CD4-positive, alpha-beta T cell treated with Interleukin-21 for 1 hour (primary cell): ENCODE measurements at regions not wholly inside any gene's neighbourhood (a gene's known extent, or its start where the extent isn't known, plus 50 kb on each side); places are given as distances from the start of the nearest gene placed in this dataset.
"Not testable (repeated sequence)": the region's sequence is repeated elsewhere in the genome, so short reads cannot be mapped to it uniquely, and the experiment has no call there.

ENCODE experiments used
- DNase-seq: peaks from one replicate; pipeline ENCODE4 v3.0.0-alpha.2; 2020

DNA sequence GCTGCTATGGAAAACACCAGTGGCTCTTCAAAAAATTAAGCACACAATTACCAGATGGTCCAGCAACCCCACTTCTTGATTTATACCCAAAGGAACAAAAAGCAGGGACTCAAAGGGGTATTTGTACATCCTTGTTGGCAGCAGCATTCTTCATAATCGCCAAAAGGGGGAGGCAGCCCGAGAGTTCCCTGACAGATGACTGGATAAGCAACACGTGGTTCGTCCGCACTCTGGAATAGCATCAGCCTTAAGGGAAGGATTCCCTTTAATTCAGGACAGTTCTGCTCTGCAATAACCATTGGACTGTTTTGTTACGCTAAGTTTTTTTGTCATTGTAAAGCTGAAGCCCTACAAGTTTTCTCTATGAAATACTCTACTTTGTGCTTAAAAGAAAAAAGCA is 76.7 kb upstream of the TWIST2 start:
- no peak for DNase-seq

DNA sequence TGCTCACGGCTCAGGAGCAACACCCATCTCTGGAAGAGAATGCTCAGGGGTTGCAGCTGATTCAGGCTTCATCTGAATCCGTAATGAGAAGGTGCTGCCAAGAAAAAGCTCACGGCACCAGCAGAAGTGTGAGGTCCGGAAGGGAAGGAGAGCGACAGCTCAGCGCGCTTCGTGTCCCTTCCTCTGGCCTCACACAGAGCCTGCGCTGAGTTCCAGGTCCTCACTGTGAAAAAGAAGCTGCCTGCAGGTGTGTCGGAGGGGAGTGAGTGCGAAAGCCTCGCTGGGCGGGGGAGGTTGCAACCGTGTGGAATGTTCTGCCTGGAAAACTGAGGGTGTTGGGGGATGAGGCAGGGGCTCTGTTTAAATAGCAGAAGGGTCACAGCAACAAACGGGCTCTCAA is 76.2 kb upstream of the TWIST2 start:
- DNase-seq: no peak

DNA sequence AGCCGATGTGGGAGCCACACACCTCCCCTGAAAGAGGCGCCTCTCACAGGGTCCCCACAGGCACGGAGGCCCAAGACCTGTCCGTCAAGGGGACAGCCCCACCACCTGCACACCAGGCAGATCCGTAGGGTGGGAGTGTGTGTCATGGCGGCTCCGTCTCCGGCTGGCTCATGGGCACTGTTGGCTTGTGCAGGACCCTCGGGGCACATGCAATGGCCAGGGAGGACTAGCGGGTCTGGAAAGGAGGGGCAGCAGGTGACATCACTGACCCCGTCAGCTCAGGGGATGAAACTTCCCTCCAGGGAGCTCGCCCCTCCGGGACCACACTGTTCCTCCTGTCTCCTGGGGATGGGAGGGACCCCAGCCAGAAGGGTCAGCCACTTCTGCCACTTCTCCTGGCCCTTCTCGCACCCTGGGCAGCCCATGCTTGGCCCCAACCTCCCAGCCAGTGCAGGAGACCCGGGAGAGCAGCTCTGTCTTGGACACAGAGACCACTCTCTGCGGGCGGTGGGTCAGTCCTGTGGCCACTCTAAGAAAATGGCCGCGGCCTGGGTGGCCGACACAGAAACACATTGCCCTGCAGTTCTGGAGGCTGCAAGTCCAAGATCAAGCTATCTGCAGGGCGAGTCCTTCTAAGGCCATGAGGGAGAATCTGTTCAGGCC is 75.1 kb upstream of the TWIST2 start:
- no peak for DNase-seq

DNA sequence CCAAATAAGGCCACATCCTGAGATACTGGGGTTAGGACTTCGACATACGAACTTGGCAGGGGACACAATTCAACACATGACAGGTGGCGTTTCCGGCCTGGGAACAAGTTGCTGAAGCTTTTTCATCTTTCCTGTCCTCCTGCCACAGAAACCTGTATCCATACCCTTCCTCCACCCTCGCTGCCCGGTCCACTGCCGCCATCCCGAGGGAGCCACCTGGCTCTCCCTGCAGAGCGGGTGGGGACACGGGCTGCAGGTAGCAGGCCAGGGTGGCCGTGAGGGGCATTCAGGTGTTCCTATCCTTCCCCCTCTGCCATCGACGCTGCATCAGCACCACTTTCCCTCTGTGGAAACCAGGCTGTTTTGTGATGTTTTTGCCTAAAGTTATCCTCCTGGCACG is 74.4 kb upstream of the TWIST2 start:
- DNase-seq: no peak

DNA sequence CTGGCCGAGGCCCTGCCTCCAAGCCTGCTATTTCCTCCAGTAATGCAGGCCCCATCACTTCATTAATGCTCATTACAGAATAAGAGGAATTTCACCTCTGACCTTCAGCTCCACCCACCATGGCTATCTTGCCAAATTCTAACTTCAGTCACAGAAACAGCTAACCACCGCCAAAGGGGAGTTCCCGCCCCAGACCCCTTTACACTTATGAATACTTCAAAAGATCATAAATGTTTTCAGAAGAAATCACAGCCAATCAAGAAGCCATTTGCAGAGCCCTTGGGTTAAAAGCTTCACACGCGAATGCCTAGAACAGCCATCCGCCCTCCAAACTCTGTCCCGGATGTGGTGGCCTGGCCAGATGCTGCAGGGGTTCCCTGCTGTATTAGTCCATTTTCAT is 73.8 kb upstream of the TWIST2 start:
- no peak for DNase-seq

DNA sequence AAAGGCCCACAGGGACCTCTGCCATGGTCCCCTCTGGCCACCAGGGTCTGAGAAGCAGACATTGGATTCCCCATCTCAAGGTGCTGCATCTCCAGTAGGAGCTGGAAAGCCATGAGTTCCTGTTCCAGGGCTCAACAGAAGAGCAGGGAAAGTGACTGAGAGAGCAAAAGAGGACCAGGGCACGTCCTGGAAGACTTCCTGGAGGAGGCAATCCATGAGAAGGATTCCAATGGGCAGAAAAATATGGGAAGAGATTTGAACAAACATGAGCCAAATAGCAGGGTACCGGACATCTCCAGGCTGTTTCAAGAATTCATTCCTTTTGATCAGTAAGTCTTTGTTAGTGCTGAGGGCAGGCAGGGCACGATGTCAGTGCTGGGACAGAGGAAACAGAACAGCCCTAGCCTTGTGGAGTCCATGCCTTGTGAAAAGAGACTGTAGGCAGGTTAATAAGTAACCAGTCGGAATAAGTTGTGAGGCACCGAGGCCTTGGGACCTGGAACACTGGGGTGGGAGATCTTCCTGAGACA is 72.8 kb upstream of the TWIST2 start:
- no peak for DNase-seq

DNA sequence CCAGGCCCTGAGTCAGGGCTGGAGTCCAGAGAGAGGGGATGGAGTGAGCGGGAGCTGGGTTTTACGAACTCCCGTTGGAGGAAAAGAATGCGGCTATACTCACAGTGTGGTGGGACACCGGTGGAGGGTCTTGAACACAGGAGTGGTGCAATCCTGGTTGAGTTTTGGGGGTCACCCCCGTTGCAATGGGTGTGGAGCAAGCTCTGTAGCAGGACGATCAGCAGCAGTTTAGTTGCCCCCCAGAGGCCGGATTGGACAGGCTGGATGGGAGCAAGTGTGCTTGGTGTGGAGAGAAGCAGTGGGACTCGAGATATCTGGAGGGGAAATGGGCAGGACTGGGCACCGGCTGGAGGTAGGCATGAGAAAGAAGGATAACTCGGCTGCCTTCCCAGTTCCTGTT is 72.3 kb upstream of the TWIST2 start:
- no peak for DNase-seq

DNA sequence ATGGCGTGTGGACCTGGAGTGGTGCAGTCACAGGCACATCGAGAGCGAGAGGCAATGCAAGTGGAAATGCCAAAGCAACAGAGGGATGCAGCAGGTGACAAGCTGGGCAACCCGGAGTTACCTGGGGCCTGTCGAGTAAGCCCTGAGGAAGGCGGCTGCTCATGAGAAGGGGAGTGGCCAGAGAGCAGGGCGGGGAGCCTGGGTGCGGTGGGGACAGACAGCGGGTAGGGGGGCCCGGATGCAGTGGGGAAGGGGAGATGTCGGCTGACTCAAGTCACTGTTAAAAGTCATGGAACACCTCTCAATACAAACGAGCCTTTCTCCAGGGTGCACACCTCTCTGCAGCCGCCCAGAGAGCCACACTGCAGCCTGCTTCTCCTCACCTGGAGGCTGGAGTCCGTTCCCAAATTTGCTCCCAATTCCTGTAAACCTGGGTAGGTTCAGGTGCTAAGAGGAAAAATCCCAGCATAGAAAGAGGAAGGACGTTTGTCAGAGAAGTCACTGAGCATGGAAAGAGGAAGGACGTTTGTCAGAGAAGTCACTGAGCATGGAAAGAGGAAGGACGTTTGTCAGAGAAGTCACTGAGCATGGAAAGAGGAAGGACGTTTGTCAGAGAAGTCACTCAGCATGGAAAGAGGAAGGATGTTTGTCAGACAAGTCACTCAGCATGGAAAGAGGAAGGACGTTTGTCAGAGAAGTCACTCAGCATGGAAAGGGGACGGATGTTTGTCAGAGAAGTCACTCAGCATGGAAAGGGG is 71.7 kb upstream of the TWIST2 start:
- DNase-seq: no peak

DNA sequence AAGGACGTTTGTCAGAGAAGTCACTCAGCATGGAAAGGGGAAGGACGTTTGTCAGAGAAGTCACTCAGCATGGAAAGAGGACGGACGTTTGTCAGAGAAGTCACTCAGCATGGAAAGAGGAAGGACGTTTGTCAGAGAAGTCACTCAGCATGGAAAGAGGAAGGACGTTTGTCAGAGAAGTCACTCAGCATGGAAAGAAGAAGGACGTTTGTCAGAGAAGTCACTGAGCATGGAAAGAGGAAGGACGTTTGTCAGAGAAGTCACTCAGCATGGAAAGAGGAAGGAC is 71.2 kb upstream of the TWIST2 start:
- DNase-seq: not testable (repeated sequence)

DNA sequence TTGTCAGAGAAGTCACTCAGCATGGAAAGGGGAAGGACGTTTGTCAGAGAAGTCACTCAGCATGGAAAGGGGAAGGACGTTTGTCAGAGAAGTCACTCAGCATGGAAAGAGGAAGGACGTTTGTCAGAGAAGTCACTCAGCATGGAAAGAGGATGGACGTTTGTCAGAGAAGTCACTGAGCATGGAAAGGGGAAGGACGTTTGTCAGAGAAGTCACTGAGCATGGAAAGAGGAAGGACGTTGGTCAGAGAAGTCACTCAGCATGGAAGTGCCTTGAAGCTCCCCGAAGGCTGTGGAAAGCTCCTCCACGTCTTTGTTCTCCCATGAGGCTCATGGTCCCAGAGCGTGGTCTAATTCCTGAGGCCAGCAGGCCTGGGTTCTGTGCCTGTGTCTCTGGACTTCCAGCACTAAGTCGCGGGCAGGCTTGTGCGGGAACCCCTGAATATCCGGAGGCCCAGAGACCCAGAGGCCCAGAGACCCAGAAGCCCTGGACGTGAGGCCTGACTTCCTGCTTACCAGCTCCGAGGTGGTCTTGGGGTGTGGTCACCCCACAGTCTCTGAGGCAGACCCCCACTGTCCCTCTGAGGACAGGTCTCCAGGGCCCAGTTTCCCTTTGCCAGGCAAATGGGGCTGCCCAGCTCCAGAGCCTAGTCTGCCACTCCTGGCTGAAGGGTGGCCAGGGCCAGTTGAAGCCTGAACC is 70.4 kb upstream of the TWIST2 start:
- DNase-seq: no peak

DNA sequence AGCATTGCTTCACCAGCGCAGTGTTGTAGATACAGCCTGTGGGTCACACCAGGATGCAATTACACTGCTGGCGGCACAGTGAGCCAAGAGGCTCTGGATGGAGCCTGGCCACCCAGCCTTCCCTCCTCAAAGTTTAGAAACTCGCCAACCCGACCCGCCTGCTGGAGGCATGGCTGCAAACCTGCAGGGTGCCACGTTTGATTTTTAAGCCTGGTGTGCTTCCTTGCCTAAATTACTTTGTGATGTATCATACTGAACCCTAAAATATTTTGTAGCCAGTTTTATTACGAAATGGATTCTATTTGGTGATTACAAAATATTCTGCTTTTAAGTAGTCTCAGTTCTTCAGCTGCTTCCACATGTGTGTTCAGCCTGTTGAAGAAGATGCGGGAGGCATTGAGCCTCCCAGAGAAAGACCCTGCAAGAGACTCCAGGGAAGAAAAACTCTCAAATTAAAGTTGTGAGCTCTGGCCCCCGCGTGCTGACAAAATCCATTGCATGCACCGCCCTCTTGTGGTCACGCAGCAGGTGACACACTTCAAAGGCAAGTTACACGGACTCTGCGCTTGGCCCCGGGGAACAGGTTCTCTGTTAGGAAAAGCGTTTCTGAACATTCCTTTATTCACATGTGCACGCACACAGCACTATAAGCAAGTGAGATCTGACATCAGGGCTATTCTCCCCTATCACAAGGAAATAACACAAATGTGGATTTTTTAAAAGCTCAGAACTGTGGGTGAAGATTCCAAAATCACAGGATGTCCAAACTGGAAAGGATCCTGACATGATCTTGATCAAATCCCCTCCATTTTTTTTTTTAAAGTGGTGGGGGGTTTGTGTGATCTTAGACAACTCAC is 63.0 kb upstream of the TWIST2 start:
- DNase-seq: peak; percentile 40

DNA sequence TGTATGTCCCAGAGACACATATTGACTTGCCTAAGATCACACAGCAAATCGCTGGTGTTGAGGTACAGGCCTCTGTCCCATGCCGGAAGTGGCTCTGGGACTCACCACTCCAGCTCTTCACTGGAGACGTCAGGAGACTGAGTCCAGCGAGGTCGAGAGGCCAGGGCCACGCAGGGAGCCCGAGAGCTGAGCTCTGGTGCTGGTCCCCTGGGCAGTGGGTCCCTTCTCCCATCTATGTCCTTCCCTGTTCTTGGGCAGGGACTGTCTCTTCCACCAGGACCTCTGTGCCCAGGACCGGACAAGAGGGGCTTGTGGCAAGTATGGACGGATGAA is 62.4 kb upstream of the TWIST2 start:
- DNase-seq: no peak

DNA sequence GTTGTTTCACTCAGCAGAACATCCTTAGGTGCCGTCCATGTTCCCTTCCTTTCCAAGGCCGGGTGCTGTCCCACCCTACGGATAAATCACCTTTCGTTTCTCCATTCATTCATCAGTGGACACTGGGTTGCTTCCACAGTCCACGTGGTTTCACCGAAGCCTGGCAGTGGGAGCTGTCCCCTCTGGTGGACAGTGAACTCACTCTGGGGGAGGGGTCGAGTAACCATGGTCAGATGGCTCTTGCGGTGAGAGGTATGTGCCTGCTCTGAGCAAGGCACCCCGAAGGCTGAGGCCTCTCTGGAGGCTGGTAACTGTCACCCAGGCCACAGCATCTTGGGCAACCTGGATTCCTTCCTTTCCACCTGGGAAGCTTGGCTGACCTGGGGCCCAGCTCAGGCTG is 61.5 kb upstream of the TWIST2 start:
- no peak for DNase-seq

DNA sequence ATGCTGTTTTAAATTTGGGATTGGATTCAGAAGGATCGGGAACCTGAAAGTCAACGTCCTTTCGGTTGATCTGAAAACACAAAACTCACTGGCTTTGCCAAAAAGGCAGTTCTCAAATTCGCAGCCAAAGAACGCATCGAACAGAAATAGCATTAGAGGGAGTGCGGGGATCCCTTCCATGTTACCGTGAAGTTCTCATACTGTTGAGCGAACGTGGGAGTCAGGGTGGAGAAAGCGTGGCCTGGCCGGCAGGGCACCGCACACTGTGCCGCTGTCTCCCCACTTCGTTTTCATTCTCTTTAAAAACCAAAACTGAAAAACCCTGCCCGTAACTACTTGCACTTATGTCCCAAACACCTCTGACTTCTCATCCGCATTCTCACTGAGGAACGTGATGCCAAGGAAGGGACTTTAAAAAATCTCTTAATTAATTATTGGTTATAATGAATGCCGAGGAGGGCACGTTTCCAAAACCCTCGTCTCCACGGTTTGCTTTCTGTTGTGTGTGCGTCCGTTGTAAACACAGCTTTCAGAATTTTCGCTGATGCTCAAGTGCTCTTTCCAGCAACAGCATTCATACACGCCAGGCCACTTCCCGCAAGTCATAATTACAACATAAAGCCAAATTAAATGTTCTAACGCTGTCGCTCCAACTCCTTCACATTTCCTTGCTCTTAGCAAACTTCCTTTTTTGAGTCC is 60.9 kb upstream of the TWIST2 start:
- no peak for DNase-seq

DNA sequence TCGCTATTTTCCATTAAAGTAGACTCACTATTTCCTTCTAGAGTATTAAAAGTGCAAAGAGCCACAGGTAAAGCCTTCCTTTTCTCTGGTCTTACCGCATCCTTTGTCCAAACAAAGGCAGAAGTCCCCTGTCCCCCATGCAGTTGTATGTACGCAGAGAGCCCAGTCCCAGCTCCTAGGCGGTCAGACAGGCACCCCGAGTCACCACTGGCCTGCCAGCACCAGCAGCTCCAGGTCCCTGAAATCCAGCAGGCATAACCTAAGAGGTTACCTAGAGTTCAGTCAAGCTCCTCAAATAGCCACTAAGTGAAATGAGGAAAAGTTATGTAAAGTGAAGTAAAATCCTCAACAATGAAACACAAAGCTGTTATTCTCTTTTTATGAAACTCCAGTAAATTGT is 60.4 kb upstream of the TWIST2 start:
- DNase-seq: no peak

DNA sequence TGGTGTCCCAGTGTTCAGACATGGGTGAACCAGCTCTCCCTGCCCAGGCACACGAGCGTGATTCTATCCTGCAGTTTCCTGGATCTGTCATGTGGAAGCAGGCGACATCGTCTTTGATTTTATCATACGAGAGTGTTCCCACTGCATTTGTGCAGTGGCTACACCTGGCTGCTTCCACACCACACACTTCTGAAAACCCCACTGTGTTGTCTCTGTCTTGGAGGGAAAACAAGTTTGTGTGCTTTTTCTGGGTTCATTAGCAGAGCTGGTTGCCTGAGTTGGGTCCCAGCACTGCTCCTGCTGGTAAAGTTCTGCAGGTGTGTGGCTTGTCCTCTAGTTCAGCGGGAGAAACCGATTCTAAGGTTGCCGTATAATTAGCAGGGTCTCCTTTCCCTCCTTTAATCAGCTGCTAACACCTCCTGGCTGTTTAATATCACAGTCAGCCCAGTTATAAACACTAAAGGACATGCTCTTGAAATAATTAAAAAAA is 58.5 kb upstream of the TWIST2 start:
- DNase-seq: no peak

DNA sequence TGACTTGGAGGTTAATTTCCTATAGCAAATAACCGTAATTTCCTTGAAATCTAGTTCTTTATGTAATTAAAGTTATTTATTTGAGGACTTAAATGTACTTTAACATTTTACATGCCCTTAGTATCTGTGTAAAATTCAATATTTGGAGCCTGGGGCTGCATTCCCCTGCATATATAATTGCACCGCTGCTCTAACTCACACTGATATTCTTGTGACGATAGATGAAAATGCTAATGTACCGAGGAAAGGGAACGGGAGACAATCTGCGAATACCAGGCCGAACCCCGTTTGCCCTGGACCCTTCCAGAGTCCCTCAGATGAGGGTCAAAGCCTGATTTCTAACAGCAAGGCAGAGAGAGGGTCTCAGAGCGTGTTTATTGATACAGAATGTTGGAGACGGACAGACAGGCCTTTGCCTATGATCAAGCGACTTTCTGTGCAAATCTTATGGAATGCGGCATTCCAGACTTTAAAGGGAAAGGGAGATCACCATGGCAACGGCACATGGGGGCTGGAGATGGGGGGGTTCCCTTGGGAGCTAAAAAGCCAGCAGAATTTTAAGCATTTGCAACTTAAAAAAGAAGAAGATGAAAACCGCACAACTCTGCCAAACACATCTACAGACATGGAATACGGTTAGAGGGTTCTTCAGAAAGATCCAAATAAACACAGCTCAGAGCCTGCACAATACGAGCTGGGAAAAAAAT is 57.6 kb upstream of the TWIST2 start:
- DNase-seq: no peak

DNA sequence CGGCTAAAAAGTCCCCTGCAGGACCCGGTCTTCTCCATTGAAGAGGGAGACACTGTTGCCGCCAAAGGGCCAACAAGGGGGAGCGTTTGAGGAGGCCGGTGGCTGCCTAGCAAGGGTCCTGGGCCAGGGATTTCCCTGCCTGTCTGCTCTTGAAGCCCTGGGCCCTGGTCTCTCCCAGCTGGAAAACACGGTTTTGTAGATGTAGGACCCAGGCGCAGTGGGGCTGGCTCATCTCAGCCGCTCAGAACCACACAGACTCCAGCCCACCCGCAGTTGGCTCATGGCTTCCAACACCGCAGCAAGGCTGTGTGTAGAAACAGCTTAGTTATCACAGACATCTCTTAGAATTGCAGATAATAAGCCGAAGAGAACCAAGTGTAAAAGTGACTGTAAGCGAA is 57.1 kb upstream of the TWIST2 start:
- DNase-seq: no peak

DNA sequence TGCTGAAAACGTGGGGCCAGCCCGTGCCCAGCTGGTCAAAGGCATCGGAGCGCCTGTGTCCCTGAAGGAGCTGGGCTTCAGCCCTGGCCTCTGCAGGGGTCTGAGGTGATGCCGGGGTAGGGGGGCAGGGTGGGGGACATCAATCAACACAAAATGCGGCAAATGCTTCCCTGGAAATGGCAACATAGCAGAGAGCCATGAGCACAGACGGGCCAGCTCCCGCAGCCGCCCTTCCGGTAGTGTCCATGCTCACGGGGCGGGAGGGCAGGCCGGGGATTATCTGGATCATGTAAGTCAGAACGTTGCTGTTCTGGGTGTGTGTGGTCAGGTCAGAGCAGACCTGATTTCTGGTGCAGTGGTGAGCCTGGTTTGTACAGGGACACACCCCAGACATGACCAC is 56.5 kb upstream of the TWIST2 start:
- no peak for DNase-seq

DNA sequence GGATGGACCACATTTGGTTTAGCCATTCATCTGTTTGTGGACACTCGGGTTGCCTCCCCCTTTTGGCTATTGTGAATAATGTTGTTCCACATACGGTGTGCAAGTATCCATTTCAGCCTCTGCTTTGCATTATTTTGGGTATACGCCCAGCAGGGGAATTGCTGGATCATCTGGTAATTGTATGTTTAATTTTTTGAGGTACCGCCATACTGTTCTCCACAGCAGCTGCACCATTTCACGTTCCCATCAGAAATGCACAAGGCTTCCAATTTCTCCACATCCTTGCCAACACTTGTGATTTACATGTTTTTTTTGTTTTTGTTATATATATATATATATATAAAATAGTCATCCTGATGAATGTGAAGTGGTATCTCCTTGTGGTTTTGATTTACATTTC is 54.6 kb upstream of the TWIST2 start:
- no peak for DNase-seq

DNA sequence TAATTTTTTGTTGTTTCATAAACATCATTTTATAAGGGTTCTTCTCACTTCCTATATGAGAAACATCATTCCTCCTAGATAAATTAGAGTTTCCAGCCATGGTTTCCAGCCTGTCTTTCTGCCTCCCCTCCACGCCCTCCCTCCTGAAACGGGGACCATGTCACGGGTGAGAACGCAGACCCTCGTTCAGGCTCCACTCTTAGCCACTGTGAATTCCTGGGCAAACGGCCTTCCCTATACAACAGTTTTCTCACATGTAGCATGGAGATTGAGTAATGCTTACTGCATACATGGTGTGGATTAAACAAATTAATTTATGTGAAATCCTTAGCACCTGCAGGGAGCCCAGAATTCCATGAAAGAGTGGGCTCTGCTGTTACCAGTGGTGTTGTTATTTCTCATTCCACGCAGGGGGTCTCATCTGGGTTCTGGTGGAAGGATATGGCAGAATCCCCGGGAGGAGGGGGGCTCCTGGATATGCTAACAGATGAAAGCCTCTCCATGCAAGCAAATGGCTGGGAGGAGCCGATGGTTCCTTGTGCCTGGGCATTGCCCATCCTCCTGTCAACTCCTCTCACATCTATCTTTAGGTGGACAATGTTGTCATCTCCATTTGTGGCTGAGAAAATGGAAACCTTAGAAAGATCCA is 54.0 kb upstream of the TWIST2 start:
- no peak for DNase-seq
